DOHH2 (cell line): ENCODE measurements at regions not wholly inside any gene's neighbourhood (a gene's known extent, or its start where the extent isn't known, plus 50 kb on each side); places are given as distances from the start of the nearest gene placed in this dataset.

Source experiments
- H3F3A ChIP-seq: fragments of 200-600 bp; sonication (generic), shearing (Covaris generic); 2 replicates; pipeline ENCODE4 v1.6.0; 2016; ENCODE audit warnings: antibody characterized with exemption, mild to moderate bottlenecking; ENCODE audit not compliant: control insufficient read depth, insufficient read depth
- H3K27ac ChIP-seq: fragments of 200-600 bp; sonication (generic); 2 replicates; pipeline ENCODE4 v1.5.1; 2014; ENCODE audit warnings: low read depth, mild to moderate bottlenecking, low read length, moderate library complexity
- H3K27me3 ChIP-seq: fragments of 200-600 bp; sonication (generic); 2 replicates; pipeline ENCODE4 v1.6.1; 2014; ENCODE audit warnings: mild to moderate bottlenecking, low read length, mixed read lengths; ENCODE audit not compliant: control insufficient read depth
- H3K36me3 ChIP-seq: fragments of 200-600 bp; sonication (generic); 2 replicates; pipeline ENCODE4 v1.6.1; 2014; ENCODE audit warnings: mild to moderate bottlenecking, low read length, moderate library complexity, mixed read lengths; ENCODE audit not compliant: control insufficient read depth
- H3K4me1 ChIP-seq: fragments of 200-600 bp; sonication (generic); 2 replicates; pipeline ENCODE4 v1.6.1; 2014; ENCODE audit warnings: mild to moderate bottlenecking, low read length, mixed read lengths; ENCODE audit not compliant: control insufficient read depth
- H3K4me2 ChIP-seq: fragments of 200-600 bp; sonication (generic); 2 replicates; pipeline ENCODE4 v1.6.0; 2014; ENCODE audit warnings: mild to moderate bottlenecking, low read length, moderate library complexity
- H3K4me3 ChIP-seq: fragments of 200-600 bp; sonication (generic); 2 replicates; pipeline ENCODE4 v1.5.1; 2014; ENCODE audit warnings: mild to moderate bottlenecking, low read length, mixed read lengths
- H3K79me2 ChIP-seq: fragments of 200-600 bp; sonication (generic); 2 replicates; pipeline ENCODE4 v1.6.1; 2014; ENCODE audit warnings: mild to moderate bottlenecking, low read length, mixed read lengths; ENCODE audit not compliant: control insufficient read depth
- H3K9me2 ChIP-seq: fragments of 200-600 bp; sonication (generic); replicated peaks from 2 replicates; pipeline ENCODE4 v1.6.1; 2014; ENCODE audit warnings: mild to moderate bottlenecking, low read length, mixed read lengths; ENCODE audit not compliant: control insufficient read depth
- H3K9me3 ChIP-seq: fragments of 200-600 bp; sonication (generic); 2 replicates; pipeline ENCODE4 v1.6.1; 2014; ENCODE audit warnings: antibody characterized with exemption, low read length, mixed read lengths; ENCODE audit not compliant: control insufficient read depth, insufficient read depth
- H4K20me1 ChIP-seq: fragments of 200-600 bp; sonication (generic); 2 replicates; pipeline ENCODE4 v1.6.0; 2014; ENCODE audit warnings: low read depth, mild to moderate bottlenecking, antibody characterized with exemption, low read length, moderate library complexity; ENCODE audit not compliant: control insufficient read depth, insufficient read depth
- CTCF ChIP-seq: fragments of 200-600 bp; sonication (generic); IDR thresholded peaks from one replicate; pipeline ENCODE4 v1.5.1; 2014; ENCODE audit warnings: antibody characterized with exemption, mild to moderate bottlenecking, low read depth, low read length; ENCODE audit not compliant: poor library complexity, severe bottlenecking
- EZH2phosphoT487 ChIP-seq: fragments of 200-600 bp; sonication (generic); IDR thresholded peaks from 2 replicates; pipeline ENCODE4 v1.6.1; 2017; ENCODE audit warnings: borderline replicate concordance, mild to moderate bottlenecking, antibody characterized with exemption, low read length, moderate library complexity, mixed read lengths

DNA sequence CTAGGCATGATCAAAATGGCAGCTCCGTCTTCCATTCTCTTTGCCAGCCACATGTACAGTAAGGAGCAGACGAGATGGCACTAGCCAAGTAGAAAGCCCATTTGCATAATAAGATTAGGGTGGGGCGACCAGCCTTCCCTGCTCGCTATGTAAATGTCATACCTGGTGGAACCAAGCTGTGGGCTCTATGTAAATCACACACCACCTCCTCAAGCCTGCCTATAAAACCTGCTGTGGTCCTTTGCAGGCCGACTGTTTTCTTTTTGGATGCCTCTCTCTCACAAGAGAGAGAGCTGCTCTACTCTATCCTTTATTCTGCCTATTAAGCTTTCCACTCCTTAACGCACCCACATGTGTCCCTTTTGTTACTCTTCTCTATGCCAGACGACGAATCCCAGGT lies 1472.7 kb downstream of the ARAP2 start:
- Histone ChIP-seq H3F3A (no peaks in the 10 kb centered on the region), H4K20me1 (no peaks in the 10 kb centered on the region), H3K4me3 (no peak overlapping the region), H3K27ac (no peak overlapping the region), H3K27me3 (no peaks in the 10 kb centered on the region), H3K4me1 (no peaks in the 10 kb centered on the region), H3K36me3 (no peaks in the 10 kb centered on the region), H3K9me2 (no peaks in the 10 kb centered on the region), H3K79me2 (no peaks in the 10 kb centered on the region), H3K4me2 (no peak overlapping the region), H3K9me3 (no peaks in the 10 kb centered on the region)
- no peak for TF ChIP-seq CTCF

DNA sequence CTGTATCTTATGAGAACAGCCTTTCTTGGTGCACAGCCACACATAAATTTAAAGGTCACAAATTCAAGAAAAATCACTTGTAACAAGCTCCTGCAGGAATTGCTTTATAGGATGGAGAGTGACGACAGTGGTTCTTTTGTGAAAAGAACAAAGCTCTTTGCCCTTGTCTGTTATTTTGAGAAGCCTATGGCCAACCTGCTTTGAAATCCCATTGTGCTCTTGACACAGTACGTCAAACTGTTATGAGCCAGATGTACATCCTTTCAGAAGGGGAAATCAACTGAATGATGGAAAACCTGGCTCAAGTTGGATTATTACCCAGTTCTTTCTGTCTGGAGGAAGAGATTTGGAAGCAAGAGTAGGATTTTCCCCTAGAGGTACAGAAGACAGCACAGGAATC lies 1454.2 kb downstream of the ARAP2 start:
- TF ChIP-seq CTCF (no peak), EZH2phosphoT487 (no peak)
- Histone ChIP-seq H3K4me3 (no peak overlapping the region), H3F3A (no peaks in the 10 kb centered on the region), H3K27ac (no peak overlapping the region), H4K20me1 (no peaks in the 10 kb centered on the region), H3K9me3 (no peaks in the 10 kb centered on the region), H3K4me2 (no peak overlapping the region), H3K27me3 (no peaks in the 10 kb centered on the region), H3K4me1 (no peaks in the 10 kb centered on the region), H3K36me3 (no peaks in the 10 kb centered on the region), H3K79me2 (no peaks in the 10 kb centered on the region), H3K9me2 (no peaks in the 10 kb centered on the region)

- Histone ChIP-seq H3K79me2 (no peaks in the 10 kb centered on the region), H3K4me3 (no peak overlapping the region), H3F3A (no peaks in the 10 kb centered on the region), H3K27ac (no peak overlapping the region), H3K9me3 (no peaks in the 10 kb centered on the region), H3K9me2 (no peaks in the 10 kb centered on the region), H3K27me3 (no peaks in the 10 kb centered on the region), H3K36me3 (no peaks in the 10 kb centered on the region), H3K4me2 (no peak overlapping the region), H3K4me1 (no peaks in the 10 kb centered on the region), H4K20me1 (no peaks in the 10 kb centered on the region)
- TF ChIP-seq EZH2phosphoT487 (no peak), CTCF (no peak)
Measured at GRCh38 chr4:34791209-34791608, 1453.1 kb downstream of the ARAP2 start.

GRCh38 chr4:34800953-34801352 lies 1443.4 kb downstream of the ARAP2 start:
- Histone ChIP-seq H3K9me2 (no peaks in the 10 kb centered on the region), H3K27me3 (no peaks in the 10 kb centered on the region), H3K79me2 (no peaks in the 10 kb centered on the region), H4K20me1 (no peaks in the 10 kb centered on the region), H3K9me3 (no peaks in the 10 kb centered on the region), H3K4me2 (no peak overlapping the region), H3K4me3 (no peak overlapping the region), H3K4me1 (no peaks in the 10 kb centered on the region), H3K36me3 (no peaks in the 10 kb centered on the region), H3F3A (no peaks in the 10 kb centered on the region), H3K27ac (no peak overlapping the region)
- TF ChIP-seq EZH2phosphoT487 (no peak), CTCF (no peak)
